Endodermal cell (in vitro differentiated cells): ENCODE measurements at regions not wholly inside any gene's neighbourhood (a gene's known extent, or its start where the extent isn't known, plus 50 kb on each side); places are given as distances from the start of the nearest gene placed in this dataset.

Experiments used
- DNase-seq: peaks from one replicate; pipeline ENCODE4 v3.0.0-alpha.2; 2017
- H3K27ac ChIP-seq: 2 replicates; pipeline ENCODE4 v1.5.1; 2013; ENCODE audit warnings: mild to moderate bottlenecking, low read depth, low read length, moderate library complexity
- H3K27me3 ChIP-seq: 2 replicates; pipeline ENCODE4 v1.6.1; 2013; ENCODE audit warnings: mild to moderate bottlenecking, low read length, moderate library complexity; ENCODE audit not compliant: insufficient read depth, control insufficient read depth, poor library complexity, severe bottlenecking
- H3K36me3 ChIP-seq: 2 replicates; pipeline ENCODE4 v1.7.0; 2013; ENCODE audit warnings: mild to moderate bottlenecking, low read length, moderate library complexity; ENCODE audit not compliant: control insufficient read depth, insufficient read depth
- H3K4me1 ChIP-seq: one replicate; pipeline ENCODE4 v1.7.0; 2013; ENCODE audit warnings: low read length; ENCODE audit not compliant: control insufficient read depth, insufficient read depth
- H3K4me3 ChIP-seq: 2 replicates; pipeline ENCODE4 v1.5.1; 2013; ENCODE audit warnings: mild to moderate bottlenecking, low read length, moderate library complexity
- H3K9ac ChIP-seq: 2 replicates; pipeline ENCODE4 v1.6.1; 2013; ENCODE audit warnings: mild to moderate bottlenecking, low read length, moderate library complexity; ENCODE audit not compliant: poor library complexity, severe bottlenecking; ENCODE audit errors: extremely low read depth
- H3K9me3 ChIP-seq: 2 replicates; pipeline ENCODE4 v1.6.1; 2013; ENCODE audit warnings: mild to moderate bottlenecking, low read length, moderate library complexity; ENCODE audit not compliant: control insufficient read depth
- H3K27ac Mint-ChIP-seq: 2 replicates; pipeline ENCODE4 v1.8.0; 2020; ENCODE audit warnings: mixed read lengths
- H3K27me3 Mint-ChIP-seq: 2 replicates; pipeline ENCODE4 v1.8.0; 2021; ENCODE audit warnings: mild to moderate bottlenecking, mixed read lengths; ENCODE audit not compliant: insufficient read depth
- H3K36me3 Mint-ChIP-seq: 2 replicates; pipeline ENCODE4 v1.8.0; 2020; ENCODE audit warnings: low read depth, mixed read lengths
- H3K4me1 Mint-ChIP-seq: 2 replicates; pipeline ENCODE4 v1.8.0; 2020; ENCODE audit warnings: mixed read lengths
- H3K4me3 Mint-ChIP-seq: 2 replicates; pipeline ENCODE4 v1.8.0; 2020; ENCODE audit warnings: mild to moderate bottlenecking, moderate library complexity, mixed read lengths
- H3K9me3 Mint-ChIP-seq: 2 replicates; pipeline ENCODE4 v1.8.0; 2020; ENCODE audit warnings: mild to moderate bottlenecking, mixed read lengths
- CTCF ChIP-seq: fragments of 200-600 bp; sonication (generic); conservative IDR thresholded peaks from 2 replicates; pipeline ENCODE4 v1.5.0; 2021; ENCODE audit warnings: antibody characterized with exemption, mild to moderate bottlenecking
- WGBS, 2 experiments: methylation state at CpG; one replicate each; pipeline versions ENCODE4 v1.1.5 to v1.1.7; 2013; ENCODE audit warnings: missing lambda C conversion rate in 2 of 2, mixed read lengths in 1 of 2; ENCODE audit not compliant: insufficient coverage in 1 of 2, insufficient read length in 1 of 2; 5-methylcytosine and 5-hydroxymethylcytosine counted together

- no peak overlapping the region for H3K9ac ChIP-seq
- no peaks in the 10 kb centered on the region for H3K9me3 ChIP-seq
- no peaks in the 10 kb centered on the region for H3K36me3 Mint-ChIP-seq
- no peak overlapping the region for H3K4me3 ChIP-seq
- H3K36me3 ChIP-seq, result no peaks in the 10 kb centered on the region
- no peak overlapping the region for H3K27ac Mint-ChIP-seq
- no peaks in the 10 kb centered on the region for H3K4me1 ChIP-seq
- H3K4me3 Mint-ChIP-seq, result no peak overlapping the region
- H3K27me3 Mint-ChIP-seq, result no peaks in the 10 kb centered on the region
- no peak overlapping the region for H3K27ac ChIP-seq
- no peaks in the 10 kb centered on the region for H3K4me1 Mint-ChIP-seq
- H3K9me3 Mint-ChIP-seq, result peaks cover 58% of the 10 kb centered on the region
- TF ChIP-seq CTCF, result no peak
- no peak for DNase-seq
- 94 to 100% methylated on average over 1 to 6 of the region's 6 CpGs for WGBS, 2 experiments
- no peaks in the 10 kb centered on the region for H3K27me3 ChIP-seq
These were observed 133.6 kb upstream of the FAM9C start for GRCh38 chrX:13177921-13178566.

- DNase-seq, result no peak
- Histone ChIP-seq H3K4me3 (no peak overlapping the region), H3K9ac (no peak overlapping the region), H3K27ac (no peak overlapping the region), H3K36me3 (no peaks in the 10 kb centered on the region), H3K9me3 (no peaks in the 10 kb centered on the region), H3K27me3 (no peaks in the 10 kb centered on the region), H3K4me1 (no peaks in the 10 kb centered on the region)
- no peak for TF ChIP-seq CTCF
- 100% methylated on average over 1 of the region's 2 CpGs; no CpG with 5 or more reads in 1 of the 2 experiments for WGBS, 2 experiments
- Mint-ChIP-seq H3K27me3 (no peaks in the 10 kb centered on the region), H3K27ac (no peak overlapping the region), H3K36me3 (no peaks in the 10 kb centered on the region), H3K4me3 (no peak overlapping the region), H3K9me3 (peaks cover 50% of the 10 kb centered on the region), H3K4me1 (no peaks in the 10 kb centered on the region)
These were observed 130.6 kb upstream of the FAM9C start for GRCh38 chrX:13175056-13175455.

GRCh38 chrX:13170966-13171558, 126.6 kb upstream of the FAM9C start:
- H3K4me3 Mint-ChIP-seq, result no peak overlapping the region
- Histone ChIP-seq H3K9me3 (no peaks in the 10 kb centered on the region), H3K36me3 (no peaks in the 10 kb centered on the region), H3K4me1 (peaks cover 3% of the 10 kb centered on the region), H3K27ac (no peak overlapping the region), H3K27me3 (no peaks in the 10 kb centered on the region), H3K4me3 (no peak overlapping the region), H3K9ac (no peak overlapping the region)
- H3K9me3 Mint-ChIP-seq, result peaks cover 63% of the 10 kb centered on the region
- DNase-seq, result no peak
- H3K27ac Mint-ChIP-seq, result no peak overlapping the region
- H3K27me3 Mint-ChIP-seq, result no peaks in the 10 kb centered on the region
- WGBS, 2 experiments, result 84% methylated on average over 1 of the region's 2 CpGs; no CpG with 5 or more reads in 1 of the 2 experiments
- H3K4me1 Mint-ChIP-seq, result peaks cover 13% of the 10 kb centered on the region
- TF ChIP-seq CTCF, result no peak
- H3K36me3 Mint-ChIP-seq, result no peaks in the 10 kb centered on the region
